ENCODE measurements at regions not wholly inside any gene's neighbourhood (a gene's known extent, or its start where the extent isn't known, plus 50 kb on each side); places are given as distances from the start of the nearest gene placed in this dataset.

GRCh38 chr4:11908712-11909111, 480.0 kb upstream of the HS3ST1 start (continued):
- TF ChIP-seq REST (IDR thresholded peaks at IDR 0.05; ENCODE audit: low read depth, low read length) (no peak), RXRA (IDR thresholded peaks at IDR 0.05; ENCODE audit: borderline replicate concordance, low read depth) (no peak), JUND (IDR thresholded peaks at IDR 0.05) (no peak), ZBTB33 (IDR thresholded peaks at IDR 0.05; ENCODE audit: borderline replicate concordance, low read depth) (no peak), MEF2A (IDR thresholded peaks at IDR 0.05; ENCODE audit: borderline replicate concordance, low read depth) (no peak), SMC3 (IDR thresholded peaks at IDR 0.05; ENCODE audit: low read depth, low read length) (no peak), POLR2AphosphoS5 (IDR thresholded peaks at IDR 0.05; ENCODE audit: low read depth, low read length) (no peak), NRF1 (IDR thresholded peaks at IDR 0.05; ENCODE audit: low read depth, low read length) (no peak)

GRCh38 chr4:11908205-11908604, 479.5 kb upstream of the HS3ST1 start:
- H3K9ac ChIP-seq = no peak overlapping the region
- ChIA-PET CTCF (no interaction called here), POLR2A (no interaction called here)
- no peak for DNase-seq
- H3K4me3 ChIP-seq (ENCODE audit: low read depth in 2 of 2, low read length in 1 of 2) = no peak overlapping the region
- no peak overlapping the region for H2AFZ ChIP-seq (ENCODE audit: low read depth)
- no peaks in the 10 kb centered on the region for H3K9me3 ChIP-seq
- H3K36me3 ChIP-seq (replicated peaks in 1 of 2; ENCODE audit: control insufficient read depth in 1 of 2, insufficient read depth in 2 of 2, low read length in 1 of 2) = no peaks in the 10 kb centered on the region
- no peaks in the 10 kb centered on the region for H4K20me1 ChIP-seq (ENCODE audit: insufficient read depth)
- no peaks in the 10 kb centered on the region for H3F3A ChIP-seq (replicated peaks; ENCODE audit: insufficient read depth)
- no peaks in the 10 kb centered on the region for H3K27me3 ChIP-seq (ENCODE audit: insufficient read depth)
- no peaks in the 10 kb centered on the region for H3K9me2 ChIP-seq
- no peak for TF ChIP-seq EZH2phosphoT487 (IDR thresholded peaks at IDR 0.05; ENCODE audit: borderline replicate concordance, low read depth)
- no peak for TF ChIP-seq ZBTB33 (IDR thresholded peaks at IDR 0.05; ENCODE audit: borderline replicate concordance, low read depth)
- TF ChIP-seq CTCF (IDR thresholded peaks at IDR 0.05) = no peak
- TF ChIP-seq IRF3 (IDR thresholded peaks at IDR 0.05; ENCODE audit: low read depth, low read length) = no peak
- TF ChIP-seq USF1 (IDR thresholded peaks at IDR 0.05; ENCODE audit: borderline replicate concordance, low read depth) = no peak
- no peak for TF ChIP-seq REST (IDR thresholded peaks at IDR 0.05; ENCODE audit: low read depth, low read length)
- no peak for TF ChIP-seq TCF12 (IDR thresholded peaks at IDR 0.05)
- TF ChIP-seq NRF1 (IDR thresholded peaks at IDR 0.05; ENCODE audit: low read depth, low read length) = no peak
- no peaks in the 10 kb centered on the region for H3K4me1 ChIP-seq (ENCODE audit: control insufficient read depth in 1 of 2, insufficient read depth in 2 of 2, low read depth in 1 of 2, low read length in 1 of 2)
- H3K4me2 ChIP-seq = no peak overlapping the region
- no peak overlapping the region for H3K27ac ChIP-seq (ENCODE audit: low read depth in 2 of 2, low read length in 1 of 2)
- H3K79me2 ChIP-seq (ENCODE audit: insufficient read depth) = no peaks in the 10 kb centered on the region
- 8% methylated on average over 3 of the region's 3 CpGs for WGBS (ENCODE audit: low lambda C conversion rate)
